CD14-positive monocyte (primary cell): ENCODE measurements at regions not wholly inside any gene's neighbourhood (a gene's known extent, or its start where the extent isn't known, plus 50 kb on each side); places are given as distances from the start of the nearest gene placed in this dataset.

Source experiments
- DNase-seq, 3 donors: peaks; one replicate each; pipeline ENCODE4 v3.0.0-alpha.2; 2011 to 2022
- H2AFZ ChIP-seq: 2 replicates; pipeline ENCODE4 v1.6.0; 2012; ENCODE audit warnings: mild to moderate bottlenecking, low read depth, low read length, inconsistent platforms; ENCODE audit not compliant: insufficient read depth, poor library complexity, severe bottlenecking
- H3K27ac ChIP-seq, 2 donors: 1 replicate in 1 of 2; 2 replicates in 1 of 2; pipeline ENCODE4 v1.5.1; 2012 to 2013; ENCODE audit warnings: low read length in 2 of 2, control low read depth in 1 of 2, inconsistent platforms in 1 of 2, low read depth in 1 of 2, mild to moderate bottlenecking in 1 of 2
- H3K27me3 ChIP-seq, 2 donors: one replicate each; pipeline versions ENCODE4 v1.6.0 to v1.6.1; 2011 to 2013; ENCODE audit warnings: low read length in 2 of 2; ENCODE audit not compliant: control insufficient read depth in 2 of 2, insufficient read depth in 2 of 2
- H3K36me3 ChIP-seq, 2 donors: replicated peaks in 1 of 2; 1 replicate in 1 of 2; 2 replicates in 1 of 2; pipeline versions ENCODE4 v1.5.1 to v1.6.1; 2012 to 2013; ENCODE audit warnings: low read length in 2 of 2, control low read depth in 1 of 2, inconsistent platforms in 1 of 2, mild to moderate bottlenecking in 1 of 2; ENCODE audit not compliant: insufficient read depth in 2 of 2, control insufficient read depth in 1 of 2
- H3K4me1 ChIP-seq, 2 donors: 1 replicate in 1 of 2; 2 replicates in 1 of 2; pipeline versions ENCODE4 v1.5.1 to v1.6.1; 2012 to 2013; ENCODE audit warnings: low read length in 2 of 2, control low read depth in 1 of 2, inconsistent platforms in 1 of 2, mild to moderate bottlenecking in 1 of 2, moderate library complexity in 1 of 2; ENCODE audit not compliant: insufficient read depth in 2 of 2, control insufficient read depth in 1 of 2
- H3K4me2 ChIP-seq: replicated peaks from 2 replicates; pipeline ENCODE3; 2012; ENCODE audit warnings: low read length, moderate library complexity, mild to moderate bottlenecking; ENCODE audit not compliant: poor library complexity, severe bottlenecking; ENCODE audit errors: extremely low read depth
- H3K4me3 ChIP-seq, 3 experiments: fragments of 200-600 bp in 1 of 3; sonication (generic) in 1 of 3; replicated peaks in 1 of 3; 1 replicate in 2 of 3; 2 replicates in 1 of 3; pipeline ENCODE4 v1.5.1; 2011 to 2013; ENCODE audit warnings: low read length in 3 of 3, mild to moderate bottlenecking in 3 of 3, control low read depth in 2 of 3, low read depth in 2 of 3, inconsistent platforms in 1 of 3, moderate library complexity in 1 of 3
- H3K79me2 ChIP-seq: 2 replicates; pipeline ENCODE4 v1.6.0; 2012; ENCODE audit warnings: mild to moderate bottlenecking, control low read depth, inconsistent platforms, low read length, moderate library complexity; ENCODE audit not compliant: insufficient read depth
- H3K9ac ChIP-seq: 2 replicates; pipeline ENCODE4 v1.6.0; 2017; ENCODE audit warnings: low read length, mild to moderate bottlenecking; ENCODE audit not compliant: insufficient read depth, poor library complexity, severe bottlenecking
- H3K9me3 ChIP-seq, 2 donors: replicated peaks in 1 of 2; 1 replicate in 1 of 2; 2 replicates in 1 of 2; pipeline versions ENCODE4 v1.5.1 to v1.6.1; 2012 to 2013; ENCODE audit warnings: low read length in 2 of 2, control low read depth in 1 of 2; ENCODE audit not compliant: control insufficient read depth in 1 of 2, insufficient read depth in 1 of 2
- H4K20me1 ChIP-seq: 2 replicates; pipeline ENCODE4 v1.6.0; 2012; ENCODE audit warnings: mild to moderate bottlenecking, low read length, control low read depth, moderate library complexity; ENCODE audit not compliant: insufficient read depth
- H3K27ac Mint-ChIP-seq, 7 donors: one replicate each; pipeline ENCODE4 v1.8.0; 2020; ENCODE audit warnings: mild to moderate bottlenecking in 7 of 7, mixed read lengths in 7 of 7, moderate library complexity in 6 of 7, inconsistent platforms in 2 of 7
- H3K27me3 Mint-ChIP-seq, 3 donors: one replicate each; pipeline ENCODE4 v1.8.0; 2021 to 2022; ENCODE audit warnings: low read depth in 3 of 3, mild to moderate bottlenecking in 3 of 3, mixed read lengths in 3 of 3, moderate library complexity in 3 of 3, inconsistent platforms in 1 of 3
- H3K36me3 Mint-ChIP-seq, 2 donors: one replicate each; pipeline ENCODE4 v1.8.0; 2020; ENCODE audit warnings: mixed read lengths in 2 of 2, inconsistent platforms in 1 of 2, mild to moderate bottlenecking in 1 of 2
- H3K4me1 Mint-ChIP-seq: one replicate; pipeline ENCODE4 v1.8.0; 2020; ENCODE audit warnings: mild to moderate bottlenecking, mixed read lengths
- H3K4me3 Mint-ChIP-seq, 2 donors: one replicate each; pipeline ENCODE4 v1.8.0; 2020; ENCODE audit warnings: mild to moderate bottlenecking in 2 of 2, mixed read lengths in 2 of 2, moderate library complexity in 1 of 2
- H3K9me3 Mint-ChIP-seq, 7 donors: one replicate each; pipeline ENCODE4 v1.8.0; 2020 to 2022; ENCODE audit warnings: mixed read lengths in 7 of 7, mild to moderate bottlenecking in 6 of 7, moderate library complexity in 6 of 7, inconsistent platforms in 2 of 7
- CTCF ChIP-seq: fragments of 200-600 bp; IDR thresholded peaks from one replicate; pipeline ENCODE4 v1.8.0; 2022; ENCODE audit warnings: antibody characterized with exemption, mild to moderate bottlenecking
- whole genome bisulfite sequencing: methylation state at CpG from one replicate; pipeline ENCODE4 v1.1.5; 2013; ENCODE audit warnings: missing lambda C conversion rate; ENCODE audit not compliant: insufficient coverage; 5-methylcytosine and 5-hydroxymethylcytosine counted together
- intact Hi-C, 2 donors: fragments of 100-400 bp; cut with micrococcal nuclease; formaldehyde crosslinking; loops; one replicate each; pipeline versions ENCODE4 v1.15.0 to v1.15.1; 2023

GRCh38 chr13:37181620-37182019 lies 76.2 kb upstream of the CSNK1A1L start:
- Histone ChIP-seq H3K9me3 (peaks cover 0 to 4% of the 10 kb centered on the region in 2 donors), H3K4me2 (no peak overlapping the region), H3K79me2 (no peaks in the 10 kb centered on the region), H3K9ac (no peak overlapping the region), H3K36me3 (no peaks in the 10 kb centered on the region), H4K20me1 (no peaks in the 10 kb centered on the region), H3K4me3 (no peak overlapping the region), H3K27me3 (no peaks in the 10 kb centered on the region), H3K4me1 (no peaks in the 10 kb centered on the region), H2AFZ (no peak overlapping the region), H3K27ac (no peak overlapping the region)
- no peak for DNase-seq
- peaks cover 0 to 1% (median 0%) of the 10 kb centered on the region in 3 donors for H3K27me3 Mint-ChIP-seq
- peaks cover 0 to 3% (median 0%) of the 10 kb centered on the region in 7 donors for H3K9me3 Mint-ChIP-seq
- H3K36me3 Mint-ChIP-seq, result no peaks in the 10 kb centered on the region
- H3K27ac Mint-ChIP-seq, result no peak overlapping the region
- H3K4me3 Mint-ChIP-seq, result no peak overlapping the region
- intact Hi-C loops, result no loop called here
- no peaks in the 10 kb centered on the region for H3K4me1 Mint-ChIP-seq
- no peak for TF ChIP-seq CTCF

- Histone ChIP-seq H3K27ac (no peak overlapping the region), H3K4me2 (no peak overlapping the region), H3K9ac (no peak overlapping the region), H3K36me3 (no peaks in the 10 kb centered on the region), H2AFZ (no peak overlapping the region), H4K20me1 (no peaks in the 10 kb centered on the region), H3K79me2 (no peaks in the 10 kb centered on the region), H3K4me3 (no peak overlapping the region), H3K27me3 (no peaks in the 10 kb centered on the region), H3K4me1 (no peaks in the 10 kb centered on the region), H3K9me3 (peaks cover 0 to 4% of the 10 kb centered on the region in 2 donors)
- no peak overlapping the region for H3K4me3 Mint-ChIP-seq
- H3K36me3 Mint-ChIP-seq, result no peaks in the 10 kb centered on the region
- intact Hi-C loops, result no loop called here
- peaks cover 0 to 1% (median 0%) of the 10 kb centered on the region in 3 donors for H3K27me3 Mint-ChIP-seq
- H3K9me3 Mint-ChIP-seq, result peaks cover 0 to 2% (median 0%) of the 10 kb centered on the region in 7 donors
- WGBS, result no CpG with 5 or more reads among the region's 4 CpGs
- no peak for DNase-seq
- TF ChIP-seq CTCF, result no peak
- no peak overlapping the region for H3K27ac Mint-ChIP-seq
- no peaks in the 10 kb centered on the region for H3K4me1 Mint-ChIP-seq
Measured at GRCh38 chr13:37179645-37180044, 74.2 kb upstream of the CSNK1A1L start.
